ENCODE measurements at regions not wholly inside any gene's neighbourhood (a gene's known extent, or its start where the extent isn't known, plus 50 kb on each side); places are given as distances from the start of the nearest gene placed in this dataset.

- TF ChIP-seq CTCF (IDR thresholded peaks at IDR 0.05), result no peak
- no peak for TF ChIP-seq REST (IDR thresholded peaks at IDR 0.05; ENCODE audit: insufficient read depth in 1 of 2, low read depth in 2 of 2, low read length in 1 of 2)
- TF ChIP-seq SIN3A (IDR thresholded peaks at IDR 0.05; ENCODE audit: borderline replicate concordance, insufficient read depth, low read depth, low read length), result no peak
- TF ChIP-seq POLR2AphosphoS5 (IDR thresholded peaks at IDR 0.05; ENCODE audit: low read depth, low read length), result no peak
- no peak for TF ChIP-seq TCF7L2 (IDR thresholded peaks at IDR 0.05; ENCODE audit: low read depth, low read length)
Measured at GRCh38 chr2:182540252-182540651, 113.4 kb upstream of the PDE1A start.

All from Panc1 (cell line).